Thyroid gland (tissue), 4 donors: ENCODE measurements at regions not wholly inside any gene's neighbourhood (a gene's known extent, or its start where the extent isn't known, plus 50 kb on each side); places are given as distances from the start of the nearest gene placed in this dataset.

Source experiments
- CTCF ChIP-seq, 6 experiments: fragments of 200-600 bp in 3 of 6; fragments of 450-650 bp in 3 of 6; sonication (generic) in 3 of 6; IDR thresholded peaks; one replicate each; pipeline ENCODE4 v1.5.1; 2016 to 2019; ENCODE audit warnings: antibody characterized with exemption in 6 of 6, mild to moderate bottlenecking in 2 of 6, inconsistent platforms in 1 of 6, moderate library complexity in 1 of 6
- POLR2A ChIP-seq, 2 donors: fragments of 450-650 bp; IDR thresholded peaks; one replicate each; pipeline ENCODE4 v1.6.1; 2017; ENCODE audit warnings: antibody characterized with exemption in 2 of 2, mild to moderate bottlenecking in 2 of 2, moderate library complexity in 1 of 2

DNA sequence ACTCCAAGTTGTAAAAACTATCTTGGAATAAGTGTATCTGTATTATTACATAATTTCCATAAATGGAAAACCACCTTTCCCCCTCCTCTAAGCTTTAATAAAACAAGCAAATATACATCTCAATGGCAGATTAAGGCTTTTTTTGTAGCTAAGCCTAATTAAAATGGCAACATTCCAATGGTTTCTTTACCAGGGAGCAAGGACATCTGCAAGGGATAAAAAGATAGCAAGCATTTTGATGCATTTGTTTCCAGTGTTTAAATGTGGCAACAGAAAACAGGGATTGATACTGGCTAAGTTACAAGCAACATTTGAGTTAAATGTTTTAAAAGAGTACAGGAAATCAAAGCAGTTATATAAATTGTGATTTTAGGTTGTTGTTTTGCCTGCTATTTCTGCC is 1012.7 kb downstream of the ADGRL2 start:
- TF ChIP-seq CTCF (IDR thresholded peaks at IDR 0.05) (no peak), POLR2A (IDR thresholded peaks at IDR 0.05) (no peak)
